Panc1 (cell line): ENCODE measurements at regions not wholly inside any gene's neighbourhood (a gene's known extent, or its start where the extent isn't known, plus 50 kb on each side); places are given as distances from the start of the nearest gene placed in this dataset.

Experiments
- ATAC-seq: fragments of 200-7000 bp; cut with Tn5 transposase; 2 replicates; pipeline ENCODE4 v1.9.1; 2020; ENCODE audit warnings: mild to moderate bottlenecking, moderate library complexity
- BruUV-seq: library from RNA; stranded (reverse); fragments of 400-500 nt; replicated peaks from 2 replicates; lab custom pipeline; 2021; lab: Mats Ljungman, UMichigan
- CTCF ChIA-PET: fragments of 300-600 bp; sonication (Branson Sonifier 250); formaldehyde crosslinking; loops from one replicate; lab custom pipeline; 2022; ENCODE audit warnings: antibody characterized with exemption; lab: Charles Lee
- POLR2A ChIA-PET: fragments of 300-600 bp; sonication (Branson Sonifier 250); formaldehyde crosslinking; loops from one replicate; lab custom pipeline; 2022; ENCODE audit warnings: antibody characterized with exemption; lab: Charles Lee
- DNase-seq: peaks from one replicate; pipeline ENCODE4 v3.0.0-alpha.2; 2010; ENCODE audit warnings: low read depth, low spot score
- H3K27ac ChIP-seq: 2 replicates; pipeline ENCODE4 v1.5.1; 2011; ENCODE audit warnings: mild to moderate bottlenecking, low read length, inconsistent platforms
- H3K27me3 ChIP-seq: fragments of 200-500 bp; sonication (Bioruptor generic); 2 replicates; pipeline ENCODE4 v1.6.0; 2014; ENCODE audit warnings: low read length, inconsistent platforms; ENCODE audit not compliant: control insufficient read depth, insufficient read depth
- H3K36me3 ChIP-seq: fragments of 200-500 bp; sonication (Bioruptor generic); 2 replicates; pipeline ENCODE4 v1.5.1; 2014; ENCODE audit warnings: inconsistent platforms, mild to moderate bottlenecking, low read length, moderate library complexity; ENCODE audit not compliant: control insufficient read depth, insufficient read depth
- H3K4me1 ChIP-seq: 2 replicates; pipeline ENCODE4 v1.5.1; 2011; ENCODE audit warnings: inconsistent platforms, mild to moderate bottlenecking, low read length, moderate library complexity; ENCODE audit not compliant: control insufficient read depth, insufficient read depth
- H3K4me3 ChIP-seq, 2 experiments: 2 replicates each; pipeline ENCODE4 v1.5.1; 2011 to 2012; ENCODE audit warnings: low read depth in 2 of 2, low read length in 2 of 2, mild to moderate bottlenecking in 2 of 2, inconsistent platforms in 1 of 2, moderate library complexity in 1 of 2
- H3K9me3 ChIP-seq: fragments of 200-500 bp; sonication (Bioruptor generic); 2 replicates; pipeline ENCODE4 v1.5.1; 2014; ENCODE audit warnings: low read depth, mild to moderate bottlenecking, inconsistent platforms, low read length, moderate library complexity; ENCODE audit not compliant: control insufficient read depth, insufficient read depth
- POLR2AphosphoS5 ChIP-seq: IDR thresholded peaks from 2 replicates; pipeline ENCODE4 v1.6.1; 2012; ENCODE audit warnings: mild to moderate bottlenecking, low read depth, low read length, moderate library complexity
- REST ChIP-seq, 2 experiments: IDR thresholded peaks; 2 replicates each; pipeline ENCODE4 v1.6.1; 2011 to 2012; ENCODE audit warnings: low read depth in 2 of 2, control low read depth in 1 of 2, low read length in 1 of 2, mild to moderate bottlenecking in 1 of 2, moderate library complexity in 1 of 2; ENCODE audit not compliant: insufficient read depth in 1 of 2
- SIN3A ChIP-seq: IDR thresholded peaks from 2 replicates; pipeline ENCODE4 v1.6.1; 2012; ENCODE audit warnings: low read depth, mild to moderate bottlenecking, low read length, moderate library complexity, borderline replicate concordance; ENCODE audit not compliant: insufficient read depth
- TCF7L2 ChIP-seq: IDR thresholded peaks from 2 replicates; pipeline ENCODE4 v1.6.1; 2011; ENCODE audit warnings: mild to moderate bottlenecking, low read depth, low read length, inconsistent platforms
- in situ Hi-C: cut with HindIII; loops from 2 replicates; pipeline ENCODE4 v1.10.0; 2016; ENCODE audit warnings: low sequenced_read_pairs, low pct_unique_long_range_greater_than_20kb
- intact Hi-C: fragments of 100-400 bp; cut with micrococcal nuclease; formaldehyde crosslinking; loops from one replicate; pipeline ENCODE4 v1.10.0; 2022; ENCODE audit not compliant: unreplicated experiment
- TF ChIP-seq, protein P1 (sequence below): fragments of 450-650 bp; IDR thresholded peaks from 2 replicates; pipeline ENCODE4 v1.5.1; 2017; ENCODE audit warnings: mild to moderate bottlenecking

DNA sequence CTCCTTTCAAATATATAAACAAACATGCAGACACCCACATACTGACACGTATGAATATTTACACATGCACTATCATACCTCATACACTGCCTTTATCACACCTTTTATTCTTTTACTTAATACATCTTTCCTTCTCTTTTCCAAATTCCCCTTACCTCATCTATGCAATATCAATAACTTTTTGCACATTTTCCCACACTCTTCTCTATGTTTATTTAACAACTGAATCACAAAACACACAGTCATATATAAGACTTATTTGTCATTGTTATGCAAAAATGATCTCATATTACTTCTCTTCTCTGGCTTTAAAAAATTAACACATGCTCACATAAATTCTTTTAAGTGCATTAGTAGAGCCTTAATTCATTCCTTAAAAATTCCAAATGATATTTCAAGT, 461.4 kb downstream of the DIPK2A start:
- no peaks in the 10 kb centered on the region for H3K4me1 ChIP-seq
- ATAC-seq (no peak), DNase-seq (no peak)
- no peaks in the 10 kb centered on the region for H3K27me3 ChIP-seq
- no peak overlapping the region for H3K4me3 ChIP-seq
- H3K27ac ChIP-seq, result no peak overlapping the region
- POLR2A ChIA-PET, result no interaction called here
- no peaks in the 10 kb centered on the region for H3K9me3 ChIP-seq
- CTCF ChIA-PET, result no interaction called here
- in situ Hi-C loops, result no loop called here
- BruUV-seq, result no TSS peak
- intact Hi-C loops, result no loop called here
- H3K36me3 ChIP-seq, result no peaks in the 10 kb centered on the region
- TF ChIP-seq, protein P1, sequence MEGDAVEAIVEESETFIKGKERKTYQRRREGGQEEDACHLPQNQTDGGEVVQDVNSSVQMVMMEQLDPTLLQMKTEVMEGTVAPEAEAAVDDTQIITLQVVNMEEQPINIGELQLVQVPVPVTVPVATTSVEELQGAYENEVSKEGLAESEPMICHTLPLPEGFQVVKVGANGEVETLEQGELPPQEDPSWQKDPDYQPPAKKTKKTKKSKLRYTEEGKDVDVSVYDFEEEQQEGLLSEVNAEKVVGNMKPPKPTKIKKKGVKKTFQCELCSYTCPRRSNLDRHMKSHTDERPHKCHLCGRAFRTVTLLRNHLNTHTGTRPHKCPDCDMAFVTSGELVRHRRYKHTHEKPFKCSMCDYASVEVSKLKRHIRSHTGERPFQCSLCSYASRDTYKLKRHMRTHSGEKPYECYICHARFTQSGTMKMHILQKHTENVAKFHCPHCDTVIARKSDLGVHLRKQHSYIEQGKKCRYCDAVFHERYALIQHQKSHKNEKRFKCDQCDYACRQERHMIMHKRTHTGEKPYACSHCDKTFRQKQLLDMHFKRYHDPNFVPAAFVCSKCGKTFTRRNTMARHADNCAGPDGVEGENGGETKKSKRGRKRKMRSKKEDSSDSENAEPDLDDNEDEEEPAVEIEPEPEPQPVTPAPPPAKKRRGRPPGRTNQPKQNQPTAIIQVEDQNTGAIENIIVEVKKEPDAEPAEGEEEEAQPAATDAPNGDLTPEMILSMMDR, result no peak
- TF ChIP-seq SIN3A, result no peak
- no peak for TF ChIP-seq REST (IDR thresholded peaks at IDR 0.05; ENCODE audit: insufficient read depth in 1 of 2, low read depth in 2 of 2, low read length in 1 of 2)
- no peak for TF ChIP-seq POLR2AphosphoS5
- no peak for TF ChIP-seq TCF7L2

DNA sequence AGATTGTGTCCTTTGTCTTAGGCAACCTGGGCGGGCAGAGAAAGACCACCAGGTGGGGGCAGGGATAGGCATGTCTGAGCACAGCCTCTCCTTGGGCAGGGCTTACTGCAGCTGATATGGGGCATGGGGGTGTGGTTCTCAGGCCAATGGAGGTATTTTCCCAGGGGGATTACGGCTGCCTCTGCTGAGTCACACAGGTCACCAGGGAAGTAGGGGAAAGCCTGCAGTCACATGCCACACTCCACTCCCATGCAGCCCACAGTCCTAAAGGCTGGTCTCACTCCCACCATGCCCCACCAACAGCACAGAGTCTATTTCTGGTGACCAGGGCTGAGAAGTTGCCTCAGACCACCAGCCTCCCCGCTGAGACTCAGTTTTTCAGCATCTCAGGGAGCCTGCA, 466.4 kb downstream of the DIPK2A start:
- Histone ChIP-seq H3K4me1 (no peaks in the 10 kb centered on the region), H3K27ac (no peak overlapping the region), H3K4me3 (no peak overlapping the region), H3K9me3 (no peaks in the 10 kb centered on the region), H3K36me3 (no peaks in the 10 kb centered on the region), H3K27me3 (no peaks in the 10 kb centered on the region)
- ATAC-seq, result no peak
- ChIA-PET POLR2A (no interaction called here), CTCF (no interaction called here)
- TF ChIP-seq SIN3A, result no peak
- TF ChIP-seq, protein P1, result no peak
- TF ChIP-seq TCF7L2, result no peak
- TF ChIP-seq POLR2AphosphoS5, result no peak
- TF ChIP-seq REST (IDR thresholded peaks at IDR 0.05; ENCODE audit: insufficient read depth in 1 of 2, low read depth in 2 of 2, low read length in 1 of 2), result no peak
- no peak for DNase-seq
- intact Hi-C loops (no loop called here), in situ Hi-C loops (no loop called here)
- BruUV-seq, result no TSS peak
